LNCaP clone FGC (cell line): ENCODE measurements at regions not wholly inside any gene's neighbourhood (a gene's known extent, or its start where the extent isn't known, plus 50 kb on each side); places are given as distances from the start of the nearest gene placed in this dataset.
A peak's percentile ranks its signal among the peaks of the same experiment; 100 is the strongest.
"Not testable (repeated sequence)": the region's sequence is repeated elsewhere in the genome, so short reads cannot be mapped to it uniquely, and the experiment has no call there.

Experiments
- DNase-seq: peaks from one replicate; pipeline ENCODE4 v3.0.0-alpha.2; 2011; ENCODE audit warnings: low read depth
- H3K4me3 ChIP-seq: 2 replicates; pipeline ENCODE4 v1.5.1; 2011; ENCODE audit warnings: mild to moderate bottlenecking, low read depth, low read length, control low read depth
- TF ChIP-seq, protein P1 (sequence below): IDR thresholded peaks from 2 replicates; pipeline ENCODE4 v1.5.1; 2012; ENCODE audit warnings: mild to moderate bottlenecking; ENCODE audit not compliant: control insufficient read depth, insufficient read depth; ENCODE audit errors: extremely low read depth

DNA sequence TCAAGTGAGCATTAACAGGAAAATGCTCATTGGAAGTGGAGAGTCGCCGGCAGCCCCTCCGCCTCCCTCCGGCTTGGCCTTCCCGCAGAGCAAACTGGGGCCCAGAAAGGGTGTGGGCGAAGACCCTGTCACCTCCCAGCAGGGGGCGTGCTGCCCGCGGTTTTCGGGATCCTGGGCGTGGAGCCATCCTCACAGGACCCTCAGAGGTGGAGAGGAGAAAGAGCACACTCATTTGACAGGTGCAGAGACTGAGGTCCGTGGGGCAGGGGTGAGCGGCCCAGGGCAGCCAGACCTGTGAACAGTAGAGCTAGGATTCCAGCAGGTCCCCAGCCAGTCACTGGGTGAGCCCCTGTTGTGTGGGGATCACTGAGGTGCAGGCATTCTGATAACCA is 1002.9 kb downstream of the KCNJ18 start:
- DNase-seq: no peak
- TF ChIP-seq, protein P1, sequence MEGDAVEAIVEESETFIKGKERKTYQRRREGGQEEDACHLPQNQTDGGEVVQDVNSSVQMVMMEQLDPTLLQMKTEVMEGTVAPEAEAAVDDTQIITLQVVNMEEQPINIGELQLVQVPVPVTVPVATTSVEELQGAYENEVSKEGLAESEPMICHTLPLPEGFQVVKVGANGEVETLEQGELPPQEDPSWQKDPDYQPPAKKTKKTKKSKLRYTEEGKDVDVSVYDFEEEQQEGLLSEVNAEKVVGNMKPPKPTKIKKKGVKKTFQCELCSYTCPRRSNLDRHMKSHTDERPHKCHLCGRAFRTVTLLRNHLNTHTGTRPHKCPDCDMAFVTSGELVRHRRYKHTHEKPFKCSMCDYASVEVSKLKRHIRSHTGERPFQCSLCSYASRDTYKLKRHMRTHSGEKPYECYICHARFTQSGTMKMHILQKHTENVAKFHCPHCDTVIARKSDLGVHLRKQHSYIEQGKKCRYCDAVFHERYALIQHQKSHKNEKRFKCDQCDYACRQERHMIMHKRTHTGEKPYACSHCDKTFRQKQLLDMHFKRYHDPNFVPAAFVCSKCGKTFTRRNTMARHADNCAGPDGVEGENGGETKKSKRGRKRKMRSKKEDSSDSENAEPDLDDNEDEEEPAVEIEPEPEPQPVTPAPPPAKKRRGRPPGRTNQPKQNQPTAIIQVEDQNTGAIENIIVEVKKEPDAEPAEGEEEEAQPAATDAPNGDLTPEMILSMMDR: peak; percentile 49
- H3K4me3 ChIP-seq: peak overlapping the region; percentile 39

DNA sequence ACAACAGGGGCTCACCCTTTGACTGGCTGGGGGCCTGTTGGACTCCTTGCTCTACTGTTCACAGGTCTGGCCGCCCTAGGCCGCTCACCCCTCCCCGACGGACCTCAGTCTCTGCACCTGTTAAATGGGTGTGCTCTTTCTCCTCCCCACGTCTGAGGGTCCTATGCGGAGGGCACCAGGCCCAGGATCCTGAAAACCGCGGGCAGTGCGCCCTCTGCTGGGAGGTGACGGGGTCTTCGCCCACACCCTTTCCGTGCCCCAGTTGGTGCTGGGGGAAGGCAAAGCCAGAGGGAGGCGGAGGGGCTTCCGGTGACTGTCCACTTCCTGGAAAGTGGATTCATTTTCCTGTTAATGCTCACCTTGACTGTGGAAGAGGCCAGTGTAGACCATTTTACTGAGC is 1010.9 kb downstream of the KCNJ18 start:
- no peak overlapping the region for H3K4me3 ChIP-seq
- TF ChIP-seq, protein P1: peak; percentile 64
- no peak for DNase-seq

DNA sequence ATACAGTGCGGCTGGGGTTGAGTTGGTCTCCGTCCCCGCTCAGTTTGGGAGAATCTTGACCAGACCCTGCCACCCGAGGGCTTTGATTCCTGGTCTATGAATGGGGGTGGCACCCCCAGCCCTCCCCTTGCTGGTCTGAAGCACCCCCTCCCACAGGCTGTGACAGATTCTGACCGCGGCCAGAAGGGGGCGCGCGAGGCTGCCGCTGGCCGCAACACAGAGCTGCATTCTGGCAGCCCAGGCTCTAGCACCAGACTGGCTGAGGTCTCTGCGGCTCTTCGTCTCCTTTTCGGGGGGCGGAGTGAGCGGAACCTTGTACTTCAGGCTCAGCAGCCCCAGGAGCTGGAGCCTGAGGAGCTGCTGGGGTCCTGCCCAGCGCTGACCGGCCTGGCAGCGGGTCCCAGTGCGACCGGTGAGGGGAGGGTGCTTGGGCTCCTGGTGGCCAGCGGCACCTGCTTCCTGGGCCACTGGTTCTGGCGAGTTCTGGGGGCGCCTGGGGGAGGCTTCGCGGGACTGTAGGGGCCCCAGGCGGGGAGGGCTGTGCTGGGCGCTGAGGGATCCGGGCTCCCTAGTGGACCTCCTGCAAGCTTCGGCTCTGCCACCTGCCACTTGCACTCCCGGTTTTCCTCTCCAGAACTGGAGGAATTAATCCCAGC is 1011.6 kb downstream of the KCNJ18 start:
- no peak for DNase-seq
- peak overlapping the region; percentile 42 for H3K4me3 ChIP-seq
- TF ChIP-seq, protein P1: peak; percentile 74

DNA sequence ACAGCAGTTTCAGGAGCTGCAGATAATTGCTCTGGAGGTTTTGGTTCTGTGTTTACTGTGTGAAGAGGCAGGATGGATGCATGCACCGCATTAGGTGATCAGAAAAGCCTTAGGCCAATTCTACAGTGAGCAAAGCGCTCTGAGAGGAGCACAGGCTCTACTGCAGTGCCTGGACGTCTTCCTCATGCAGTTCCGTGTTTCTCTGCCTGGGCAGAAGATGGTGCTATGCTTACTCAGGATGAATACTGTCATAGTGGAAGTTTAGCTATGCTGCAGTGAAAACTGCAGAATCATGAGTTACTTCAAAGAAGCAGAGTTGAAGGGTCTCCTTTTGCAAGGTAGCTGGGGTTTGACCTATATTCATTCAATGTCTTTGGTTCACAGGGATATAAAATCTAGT is 1012.4 kb downstream of the KCNJ18 start:
- DNase-seq: no peak
- TF ChIP-seq, protein P1: peak; percentile 30; the same call in 1 of the 2 replicates
- H3K4me3 ChIP-seq: no peak overlapping the region

DNA sequence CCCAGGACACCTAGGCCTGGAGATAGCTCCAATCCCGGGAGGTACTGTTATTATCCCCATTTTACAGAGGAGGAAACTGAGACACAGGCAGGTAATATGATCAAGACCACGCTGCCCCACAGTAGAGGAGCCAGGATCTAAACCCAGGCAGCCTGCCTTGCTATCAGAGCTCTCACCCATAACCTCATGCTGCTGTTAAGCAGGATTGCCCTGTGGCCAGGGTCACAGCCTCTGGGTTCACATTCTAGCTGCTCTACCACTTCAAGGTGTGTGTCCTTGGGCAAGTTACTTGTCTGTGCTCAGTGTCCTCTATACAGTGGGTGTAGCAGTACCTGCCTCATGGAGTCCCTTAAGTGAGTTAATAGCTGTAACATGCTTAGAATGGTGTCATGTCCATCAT is 1015.3 kb downstream of the KCNJ18 start:
- H3K4me3 ChIP-seq: no peak overlapping the region
- TF ChIP-seq, protein P1: no peak
- DNase-seq: no peak

DNA sequence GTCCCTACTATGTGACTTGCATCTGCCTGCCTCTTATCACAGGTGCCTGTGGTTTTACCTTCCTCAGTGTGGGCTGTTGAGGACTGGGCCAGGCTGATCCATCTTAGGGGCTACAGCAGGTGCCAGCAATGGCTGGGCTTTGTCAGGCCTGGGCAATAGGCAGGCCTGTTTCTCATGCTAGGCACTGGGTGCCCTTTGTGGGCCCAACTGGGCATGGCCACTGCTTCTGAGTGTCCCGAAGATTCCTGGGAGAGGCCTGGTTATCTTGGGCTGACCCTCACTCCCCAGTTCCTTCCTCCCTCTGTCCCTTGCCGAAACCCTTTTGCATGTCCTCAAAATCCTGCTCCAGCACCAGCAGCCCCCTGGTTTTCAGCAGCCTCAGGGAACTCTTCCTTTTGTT is 1024.9 kb downstream of the KCNJ18 start:
- TF ChIP-seq, protein P1: no peak
- no peak overlapping the region for H3K4me3 ChIP-seq
- DNase-seq: no peak

DNA sequence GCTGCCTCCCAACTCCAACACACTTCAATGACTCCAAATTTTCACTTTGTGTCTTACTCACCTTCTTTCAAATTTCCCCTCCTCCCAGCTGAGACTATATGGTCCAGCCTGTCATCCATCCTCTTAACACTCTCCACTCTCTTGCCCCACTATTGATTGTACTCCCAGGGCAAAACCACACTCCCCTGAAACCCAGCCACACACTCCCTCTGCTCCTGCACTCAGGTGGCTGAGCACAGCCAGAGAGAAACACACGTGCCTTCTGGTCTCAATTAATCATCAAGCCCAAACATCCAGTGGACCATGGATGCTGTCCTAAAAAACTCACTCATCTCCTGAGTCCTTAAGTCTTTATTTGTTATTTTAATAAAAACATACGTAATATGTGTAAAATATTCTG is 1026.4 kb downstream of the KCNJ18 start:
- DNase-seq: no peak
- TF ChIP-seq, protein P1: no peak
- no peak overlapping the region for H3K4me3 ChIP-seq

DNA sequence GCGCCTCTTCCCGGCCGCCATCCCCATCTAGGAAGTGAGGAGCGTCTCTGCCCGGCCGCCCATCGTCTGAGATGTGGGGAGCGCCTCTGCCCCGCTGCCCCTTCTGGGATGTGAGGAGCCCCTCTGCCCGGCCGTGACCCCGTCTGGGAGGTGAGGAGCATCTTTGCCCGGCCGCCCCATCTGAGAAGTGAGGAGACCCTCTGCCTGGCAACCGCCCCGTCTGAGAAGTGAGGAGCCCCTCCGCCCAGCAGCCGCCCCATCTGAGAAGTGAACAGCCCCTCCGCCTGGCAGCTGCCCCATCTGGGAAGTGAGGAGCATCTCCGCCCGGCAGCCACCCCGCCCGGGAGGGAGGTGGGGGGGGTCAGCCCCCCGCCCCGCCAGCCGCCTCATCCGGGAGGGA is 1048.7 kb downstream of the KCNJ18 start:
- H3K4me3 ChIP-seq, DNase-seq: not testable (repeated sequence)
